HG03432 (cell line): ENCODE measurements at regions not wholly inside any gene's neighbourhood (a gene's known extent, or its start where the extent isn't known, plus 50 kb on each side); places are given as distances from the start of the nearest gene placed in this dataset.

ENCODE experiments used
- ATAC-seq: cut with Tn5 transposase; IDR thresholded peaks from one replicate; pipeline ENCODE4 v1.9.1; 2021; ENCODE audit warnings: mild to moderate bottlenecking, moderate library complexity; ENCODE audit not compliant: unreplicated experiment

- ATAC-seq: no peak
These were observed 56.6 kb upstream of the BCOR start for GRCh38 chrX:40154250-40154852.

GRCh38 chrX:40153345-40154249 is 55.8 kb upstream of the BCOR start:
- ATAC-seq: peak; percentile 64

GRCh38 chrX:40152741-40153344 is 55.1 kb upstream of the BCOR start:
- peak; percentile 18 for ATAC-seq

- ATAC-seq: no peak
These were observed 54.5 kb upstream of the BCOR start for GRCh38 chrX:40152173-40152711.

GRCh38 chrX:40151211-40152172 is 53.7 kb upstream of the BCOR start:
- ATAC-seq: no peak

GRCh38 chrX:40150503-40150902 is 52.7 kb upstream of the BCOR start:
- no peak for ATAC-seq

- no peak for ATAC-seq
These were observed 51.8 kb upstream of the BCOR start for GRCh38 chrX:40149286-40150175.

GRCh38 chrX:40148385-40149285 is 50.9 kb upstream of the BCOR start:
- no peak for ATAC-seq

GRCh38 chrX:40147971-40148370 is 50.2 kb upstream of the BCOR start:
- ATAC-seq: no peak
